NT2/D1 (cell line): ENCODE measurements at regions not wholly inside any gene's neighbourhood (a gene's known extent, or its start where the extent isn't known, plus 50 kb on each side); places are given as distances from the start of the nearest gene placed in this dataset.

Experiments
- SUZ12 ChIP-seq: IDR thresholded peaks from 2 replicates; pipeline ENCODE4 v1.6.1; 2011; ENCODE audit not compliant: insufficient read length, insufficient read depth; ENCODE audit errors: extremely low read depth
- YY1 ChIP-seq: IDR thresholded peaks from 2 replicates; pipeline ENCODE4 v1.6.1; 2011; ENCODE audit not compliant: insufficient read length, insufficient read depth
- ZNF274 ChIP-seq: IDR thresholded peaks from 2 replicates; pipeline ENCODE4 v1.6.1; 2011; ENCODE audit warnings: mild to moderate bottlenecking, low read depth, low read length

GRCh38 chr14:73788701-73789551 is 62.7 kb upstream of the PTGR2 start:
- TF ChIP-seq ZNF274, result no peak
- TF ChIP-seq YY1, result no peak
- TF ChIP-seq SUZ12, result no peak
